PC-9 (cell line): ENCODE measurements at regions not wholly inside any gene's neighbourhood (a gene's known extent, or its start where the extent isn't known, plus 50 kb on each side); places are given as distances from the start of the nearest gene placed in this dataset.

Experiments used
- BruUV-seq: library from RNA; stranded (reverse); fragments of 400-500 nt; replicated peaks from 2 replicates; lab custom pipeline; 2021; lab: Mats Ljungman, UMichigan
- CTCF ChIA-PET: fragments of 300-600 bp; sonication (Branson Sonifier 250); formaldehyde crosslinking; loops from one replicate; lab custom pipeline; 2022; ENCODE audit warnings: antibody characterized with exemption; lab: Charles Lee
- POLR2A ChIA-PET: fragments of 300-600 bp; sonication (Branson Sonifier 250); formaldehyde crosslinking; loops from one replicate; lab custom pipeline; 2022; ENCODE audit warnings: antibody characterized with exemption; ENCODE audit not compliant: unreplicated experiment; lab: Charles Lee
- DNase-seq, 2 experiments: peaks; one replicate each; pipeline versions ENCODE4 v3.0.0 to v3.0.0-alpha.2; 2015 to 2022; ENCODE audit warnings: mixed read lengths in 1 of 2
- H2AFZ ChIP-seq: fragments of 200-600 bp; sonication (generic); 2 replicates; pipeline ENCODE4 v1.8.1; 2017; ENCODE audit warnings: antibody characterized with exemption
- H3F3A ChIP-seq: fragments of 200-600 bp; sonication (generic); 2 replicates; pipeline ENCODE4 v1.8.1; 2017; ENCODE audit warnings: antibody characterized with exemption, mild to moderate bottlenecking, low read depth; ENCODE audit not compliant: insufficient read depth
- H3K27ac ChIP-seq: fragments of 200-600 bp; sonication (generic); 2 replicates; pipeline ENCODE4 v1.6.1; 2016; ENCODE audit warnings: mixed run types
- H3K27me3 ChIP-seq: fragments of 200-600 bp; sonication (generic); 2 replicates; pipeline ENCODE4 v1.6.1; 2016; ENCODE audit warnings: low read depth, mixed run types; ENCODE audit not compliant: insufficient read depth
- H3K36me3 ChIP-seq: fragments of 200-600 bp; sonication (generic); 2 replicates; pipeline ENCODE4 v1.6.1; 2016; ENCODE audit warnings: low read depth, mixed run types
- H3K4me1 ChIP-seq: fragments of 200-600 bp; sonication (generic); replicated peaks from 2 replicates; pipeline ENCODE4 v1.6.1; 2016; ENCODE audit warnings: mixed run types; ENCODE audit not compliant: insufficient read depth
- H3K4me2 ChIP-seq: fragments of 200-600 bp; sonication (generic); 2 replicates; pipeline ENCODE4 v1.6.1; 2017; ENCODE audit warnings: mixed run types
- H3K4me3 ChIP-seq: fragments of 200-600 bp; sonication (generic); 2 replicates; pipeline ENCODE4 v1.6.1; 2016; ENCODE audit warnings: mixed run types
- H3K79me2 ChIP-seq: fragments of 200-600 bp; sonication (generic); 2 replicates; pipeline ENCODE4 v1.6.1; 2017; ENCODE audit warnings: low read depth, mixed run types
- H3K9me2 ChIP-seq: fragments of 200-600 bp; sonication (generic); 2 replicates; pipeline ENCODE4 v1.8.1; 2017; ENCODE audit warnings: mild to moderate bottlenecking; ENCODE audit not compliant: insufficient read depth
- H3K9me3 ChIP-seq: fragments of 200-600 bp; sonication (generic); 2 replicates; pipeline ENCODE4 v1.8.1; 2016; ENCODE audit warnings: low read depth; ENCODE audit not compliant: insufficient read depth
- H4K20me1 ChIP-seq: fragments of 200-600 bp; sonication (generic); 2 replicates; pipeline ENCODE4 v1.8.1; 2017; ENCODE audit not compliant: insufficient read depth
- CTCF ChIP-seq: fragments of 200-600 bp; sonication (generic); conservative IDR thresholded peaks from 2 replicates; pipeline ENCODE4 v1.6.1; 2017; ENCODE audit warnings: mixed run types, antibody characterized with exemption, mild to moderate bottlenecking, moderate library complexity
- EZH2 ChIP-seq: fragments of 200-600 bp; sonication (generic); IDR thresholded peaks from 2 replicates; pipeline ENCODE4 v1.8.0; 2017; ENCODE audit warnings: antibody characterized with exemption, low read depth
- intact Hi-C: fragments of 100-400 bp; cut with micrococcal nuclease; formaldehyde crosslinking; loops from one replicate; pipeline ENCODE4 v1.10.0; 2022; ENCODE audit not compliant: unreplicated experiment

GRCh38 chr4:159035570-159035969, 67.3 kb upstream of the RAPGEF2 start:
- ChIA-PET CTCF (interaction anchor here (0.5 to 0.6 kb wide), 3 partner anchors 9 to 819 kb away, joined by 3 to 4 read pairs (median 4); no protein-coding TSS in a partner anchor), POLR2A (no interaction called here)
- BruUV-seq, result no TSS peak
- no peak for DNase-seq
- H4K20me1 ChIP-seq, result no peaks in the 10 kb centered on the region
- H3K79me2 ChIP-seq, result no peaks in the 10 kb centered on the region
- no peaks in the 10 kb centered on the region for H3K9me2 ChIP-seq
- no peaks in the 10 kb centered on the region for H3K4me1 ChIP-seq
- no peak overlapping the region for H3K27ac ChIP-seq
- H3K36me3 ChIP-seq, result no peaks in the 10 kb centered on the region
- no peak overlapping the region for H3K4me2 ChIP-seq
- no peak overlapping the region for H2AFZ ChIP-seq
- no peak overlapping the region for H3K4me3 ChIP-seq
- no peaks in the 10 kb centered on the region for H3K9me3 ChIP-seq
- no peaks in the 10 kb centered on the region for H3K27me3 ChIP-seq
- TF ChIP-seq EZH2 (no peak), CTCF (no peak)
- H3F3A ChIP-seq, result no peaks in the 10 kb centered on the region
- intact Hi-C loops, result no loop called here

GRCh38 chr4:159038536-159038935, 64.3 kb upstream of the RAPGEF2 start:
- TF ChIP-seq EZH2 (no peak), CTCF (no peak)
- H3F3A ChIP-seq, result no peaks in the 10 kb centered on the region
- no peaks in the 10 kb centered on the region for H3K27me3 ChIP-seq
- no peak overlapping the region for H3K4me3 ChIP-seq
- H3K79me2 ChIP-seq, result no peaks in the 10 kb centered on the region
- no peaks in the 10 kb centered on the region for H3K36me3 ChIP-seq
- no peak overlapping the region for H2AFZ ChIP-seq
- no peak for DNase-seq
- no peaks in the 10 kb centered on the region for H3K9me3 ChIP-seq
- POLR2A ChIA-PET, result no interaction called here
- CTCF ChIA-PET, result no interaction called here
- H3K4me2 ChIP-seq, result no peak overlapping the region
- intact Hi-C loops, result no loop called here
- no peak overlapping the region for H3K27ac ChIP-seq
- no peaks in the 10 kb centered on the region for H4K20me1 ChIP-seq
- H3K9me2 ChIP-seq, result no peaks in the 10 kb centered on the region
- no peaks in the 10 kb centered on the region for H3K4me1 ChIP-seq
- BruUV-seq, result no TSS peak

- intact Hi-C loops, result no loop called here
- no peaks in the 10 kb centered on the region for H3K9me2 ChIP-seq
- H3K4me3 ChIP-seq, result no peak overlapping the region
- H3K9me3 ChIP-seq, result no peaks in the 10 kb centered on the region
- H3K27me3 ChIP-seq, result no peaks in the 10 kb centered on the region
- H3K27ac ChIP-seq, result no peak overlapping the region
- TF ChIP-seq CTCF, result no peak
- TF ChIP-seq EZH2, result no peak
- BruUV-seq, result no TSS peak
- POLR2A ChIA-PET, result no interaction called here
- DNase-seq, result no peak
- H2AFZ ChIP-seq, result no peak overlapping the region
- H3F3A ChIP-seq, result no peaks in the 10 kb centered on the region
- no peaks in the 10 kb centered on the region for H4K20me1 ChIP-seq
- no peak overlapping the region for H3K4me2 ChIP-seq
- CTCF ChIA-PET, result no interaction called here
- no peaks in the 10 kb centered on the region for H3K4me1 ChIP-seq
- no peaks in the 10 kb centered on the region for H3K79me2 ChIP-seq
- no peaks in the 10 kb centered on the region for H3K36me3 ChIP-seq
Observed at GRCh38 chr4:159041054-159042034, 61.5 kb upstream of the RAPGEF2 start.
